MCF 10A (cell line): ENCODE measurements at regions not wholly inside any gene's neighbourhood (a gene's known extent, or its start where the extent isn't known, plus 50 kb on each side); places are given as distances from the start of the nearest gene placed in this dataset.

ENCODE experiments used
- BruUV-seq: library from RNA; stranded (reverse); fragments of 400-500 nt; replicated peaks from 2 replicates; lab custom pipeline; 2021; lab: Mats Ljungman, UMichigan
- CTCF ChIA-PET: fragments of 300-600 bp; sonication (Branson Sonifier 250); formaldehyde crosslinking; extraction: SDS; loops from one replicate; lab custom pipeline; 2021; ENCODE audit warnings: antibody characterized with exemption, inconsistent platforms; lab: Yijun Ruan, JAX
- POLR2A ChIA-PET: fragments of 300-600, 350-650 bp; sonication (Branson Sonifier 250); formaldehyde crosslinking; extraction: SDS; loops from one replicate; lab custom pipeline; 2020; ENCODE audit warnings: antibody characterized with exemption, inconsistent platforms; lab: Yijun Ruan, JAX
- DNase-seq: peaks from one replicate; pipeline ENCODE4 v3.0.0-alpha.2; 2018; ENCODE audit not compliant: unreplicated experiment
- H3K27ac Mint-ChIP-seq: one replicate; pipeline ENCODE4 v1.8.0; 2022; ENCODE audit warnings: mild to moderate bottlenecking, low read depth, mixed read lengths; ENCODE audit not compliant: unreplicated experiment
- H3K27me3 Mint-ChIP-seq: one replicate; pipeline ENCODE4 v1.8.0; 2022; ENCODE audit warnings: mixed read lengths; ENCODE audit not compliant: insufficient read depth, unreplicated experiment
- H3K36me3 Mint-ChIP-seq: one replicate; pipeline ENCODE4 v1.8.0; 2022; ENCODE audit warnings: mild to moderate bottlenecking, moderate library complexity, mixed read lengths; ENCODE audit not compliant: insufficient read depth, unreplicated experiment
- H3K4me1 Mint-ChIP-seq: one replicate; pipeline ENCODE4 v1.8.0; 2022; ENCODE audit warnings: mixed read lengths; ENCODE audit not compliant: insufficient read depth, unreplicated experiment
- H3K4me3 Mint-ChIP-seq: one replicate; pipeline ENCODE4 v1.8.0; 2022; ENCODE audit warnings: mild to moderate bottlenecking, moderate library complexity, mixed read lengths; ENCODE audit not compliant: unreplicated experiment
- H3K9me3 Mint-ChIP-seq: one replicate; pipeline ENCODE4 v1.8.0; 2022; ENCODE audit warnings: mixed read lengths; ENCODE audit not compliant: unreplicated experiment
- CTCF ChIP-seq: fragments of 200-600 bp; IDR thresholded peaks from one replicate; pipeline ENCODE4 v1.8.0; 2022; ENCODE audit warnings: antibody characterized with exemption, mild to moderate bottlenecking; ENCODE audit not compliant: unreplicated experiment
- intact Hi-C: fragments of 100-400 bp; cut with micrococcal nuclease; formaldehyde crosslinking; loops from 2 replicates; pipeline ENCODE4 v1.14.1; 2022

- ChIA-PET CTCF (no interaction called here), POLR2A (no interaction called here)
- no peak overlapping the region for H3K27ac Mint-ChIP-seq
- intact Hi-C loops: no loop called here
- H3K27me3 Mint-ChIP-seq: no peaks in the 10 kb centered on the region
- H3K4me1 Mint-ChIP-seq: no peaks in the 10 kb centered on the region
- no peak for DNase-seq
- BruUV-seq: no TSS peak
- H3K36me3 Mint-ChIP-seq: no peaks in the 10 kb centered on the region
- H3K9me3 Mint-ChIP-seq: peaks cover 16% of the 10 kb centered on the region
- no peak for TF ChIP-seq CTCF
- H3K4me3 Mint-ChIP-seq: no peak overlapping the region
These were observed 245.5 kb downstream of the BRD1 start for GRCh38 chr22:49582181-49582580.

GRCh38 chr22:49580024-49580423 lies 247.6 kb downstream of the BRD1 start:
- CTCF ChIA-PET: no interaction called here
- Mint-ChIP-seq H3K4me3 (no peak overlapping the region), H3K27ac (no peak overlapping the region), H3K9me3 (peaks cover 25% of the 10 kb centered on the region), H3K36me3 (no peaks in the 10 kb centered on the region), H3K27me3 (no peaks in the 10 kb centered on the region), H3K4me1 (no peaks in the 10 kb centered on the region)
- no peak for DNase-seq
- no TSS peak for BruUV-seq
- no peak for TF ChIP-seq CTCF
- POLR2A ChIA-PET: no interaction called here
- intact Hi-C loops: no loop called here

- Mint-ChIP-seq H3K27me3 (no peaks in the 10 kb centered on the region), H3K4me3 (no peak overlapping the region), H3K9me3 (peaks cover 34% of the 10 kb centered on the region), H3K4me1 (no peaks in the 10 kb centered on the region), H3K36me3 (no peaks in the 10 kb centered on the region), H3K27ac (no peak overlapping the region)
- DNase-seq: no peak
- TF ChIP-seq CTCF: no peak
- ChIA-PET POLR2A (no interaction called here), CTCF (no interaction called here)
- no TSS peak for BruUV-seq
- intact Hi-C loops: no loop called here
These were observed 250.3 kb downstream of the BRD1 start for GRCh38 chr22:49577168-49578060.

- H3K36me3 Mint-ChIP-seq: no peaks in the 10 kb centered on the region
- POLR2A ChIA-PET: no interaction called here
- peaks cover 37% of the 10 kb centered on the region for H3K9me3 Mint-ChIP-seq
- intact Hi-C loops: no loop called here
- no peak overlapping the region for H3K27ac Mint-ChIP-seq
- no peak overlapping the region for H3K4me3 Mint-ChIP-seq
- CTCF ChIA-PET: interaction anchor here (0.6 kb wide), 1 partner anchor 534 kb away, joined by 3 read pairs; no protein-coding TSS in a partner anchor
- no peak for TF ChIP-seq CTCF
- BruUV-seq: no TSS peak
- H3K4me1 Mint-ChIP-seq: no peaks in the 10 kb centered on the region
- no peak for DNase-seq
- no peaks in the 10 kb centered on the region for H3K27me3 Mint-ChIP-seq
These were observed 251.2 kb downstream of the BRD1 start for GRCh38 chr22:49576241-49577141.
